ENCODE measurements at regions not wholly inside any gene's neighbourhood (a gene's known extent, or its start where the extent isn't known, plus 50 kb on each side); places are given as distances from the start of the nearest gene placed in this dataset.

GRCh38 chr19:29432677-29433076 lies 93.1 kb upstream of the VSTM2B start:
- Histone ChIP-seq H3K9me3 (no peaks in the 10 kb centered on the region), H3K27ac (no peak overlapping the region), H3K36me3 (no peaks in the 10 kb centered on the region), H3K4me1 (no peaks in the 10 kb centered on the region), H3K27me3 (peaks cover 0 to 9% (median 0%) of the 10 kb centered on the region in 3 donors), H3K4me3 (no peak overlapping the region)
- intact Hi-C loops (cut with DNase I), result no loop called here
- TF ChIP-seq CTCF (IDR thresholded peaks at IDR 0.05), result no peak
- TF ChIP-seq POLR2AphosphoS5 (IDR thresholded peaks at IDR 0.05), result no peak
- TF ChIP-seq POLR2A (IDR thresholded peaks at IDR 0.05), result no peak
- TF ChIP-seq EP300 (IDR thresholded peaks at IDR 0.05), result no peak
- 73 to 78% methylated on average over 5 of the region's 5 CpGs for WGBS, 2 donors
- no peak for DNase-seq

GRCh38 chr19:29436591-29437103 lies 89.1 kb upstream of the VSTM2B start:
- Histone ChIP-seq H3K9me3 (peaks cover 0 to 6% (median 0%) of the 10 kb centered on the region in 4 donors), H3K4me3 (no peak overlapping the region), H3K27me3 (peaks cover 0 to 9% (median 0%) of the 10 kb centered on the region in 3 donors), H3K36me3 (no peaks in the 10 kb centered on the region), H3K27ac (no peak overlapping the region), H3K4me1 (no peaks in the 10 kb centered on the region)
- DNase-seq, result no peak
- TF ChIP-seq CTCF (IDR thresholded peaks at IDR 0.05) (no peak), POLR2AphosphoS5 (IDR thresholded peaks at IDR 0.05) (no peak), EP300 (IDR thresholded peaks at IDR 0.05) (no peak)
- 88 to 89% methylated on average over 11 of the region's 11 CpGs for WGBS, 2 donors
- intact Hi-C loops (cut with DNase I), result no loop called here

- H3K9me3 ChIP-seq, result peaks cover 0 to 6% (median 0%) of the 10 kb centered on the region in 4 donors
- no peak for DNase-seq
- H3K27ac ChIP-seq, result no peak overlapping the region
- no peak for TF ChIP-seq EP300 (IDR thresholded peaks at IDR 0.05)
- TF ChIP-seq CTCF (IDR thresholded peaks at IDR 0.05), result no peak
- no peak for TF ChIP-seq POLR2AphosphoS5 (IDR thresholded peaks at IDR 0.05)
- TF ChIP-seq POLR2A (IDR thresholded peaks at IDR 0.05), result no peak
- intact Hi-C loops (cut with DNase I), result no loop called here
- H3K27me3 ChIP-seq, result peaks cover 0 to 3% (median 0%) of the 10 kb centered on the region in 3 donors
- no peaks in the 10 kb centered on the region for H3K36me3 ChIP-seq
- no peak overlapping the region for H3K4me3 ChIP-seq
- no peaks in the 10 kb centered on the region for H3K4me1 ChIP-seq
Measured at GRCh38 chr19:29439021-29439420, 86.8 kb upstream of the VSTM2B start.

GRCh38 chr19:29439688-29440550 lies 85.9 kb upstream of the VSTM2B start:
- Histone ChIP-seq H3K27me3 (peaks cover 0 to 7% (median 0%) of the 10 kb centered on the region in 3 donors), H3K27ac (no peak overlapping the region), H3K4me1 (no peaks in the 10 kb centered on the region), H3K9me3 (peaks cover 0 to 6% (median 0%) of the 10 kb centered on the region in 4 donors), H3K4me3 (no peak overlapping the region), H3K36me3 (no peaks in the 10 kb centered on the region)
- intact Hi-C loops (cut with DNase I), result no loop called here
- no peak for TF ChIP-seq POLR2A (IDR thresholded peaks at IDR 0.05)
- TF ChIP-seq POLR2AphosphoS5 (IDR thresholded peaks at IDR 0.05), result no peak
- no peak for TF ChIP-seq EP300 (IDR thresholded peaks at IDR 0.05)
- no peak for TF ChIP-seq CTCF (IDR thresholded peaks at IDR 0.05)
- no peak for DNase-seq
- WGBS, 2 donors, result 89 to 92% methylated on average over 34 of the region's 34 CpGs
